Kidney (tissue), 13 donors: ENCODE measurements at regions not wholly inside any gene's neighbourhood (a gene's known extent, or its start where the extent isn't known, plus 50 kb on each side); places are given as distances from the start of the nearest gene placed in this dataset.
A peak's percentile ranks its signal among the peaks of the same experiment; 100 is the strongest.

Source experiments
- DNase-seq, 5 donors: peaks; one replicate each; pipeline ENCODE4 v3.0.0-alpha.2; 2013 to 2020
- FAIRE-seq: peaks from 2 replicates; lab custom pipeline; 2012; peaks lifted over from hg19 to GRCh38; lab: Jason Lieb, UNC
- H3K27ac ChIP-seq, 2 donors: one replicate each; pipeline ENCODE4 v1.7.0; 2013; ENCODE audit warnings: low read depth in 2 of 2, low read length in 2 of 2, inconsistent platforms in 1 of 2
- H3K27me3 ChIP-seq: one replicate; pipeline ENCODE4 v1.7.1; 2013; ENCODE audit warnings: low read length, inconsistent platforms; ENCODE audit not compliant: control insufficient read depth, insufficient read depth
- H3K36me3 ChIP-seq, 3 donors: one replicate each; pipeline versions ENCODE4 v1.7.0 to v1.7.1; 2013; ENCODE audit warnings: low read length in 3 of 3, control low read depth in 1 of 3, inconsistent platforms in 1 of 3; ENCODE audit not compliant: insufficient read depth in 3 of 3, control insufficient read depth in 2 of 3
- H3K4me1 ChIP-seq, 3 donors: one replicate each; pipeline versions ENCODE4 v1.7.0 to v1.7.1; 2013; ENCODE audit warnings: low read length in 3 of 3, inconsistent platforms in 1 of 3, low read depth in 1 of 3; ENCODE audit not compliant: control insufficient read depth in 2 of 3, insufficient read depth in 2 of 3
- H3K4me3 ChIP-seq, 3 donors: one replicate each; pipeline versions ENCODE4 v1.7.0 to v1.8.1; 2013; ENCODE audit warnings: low read length in 3 of 3, control low read depth in 1 of 3, inconsistent platforms in 1 of 3
- H3K9ac ChIP-seq, 3 donors: one replicate each; pipeline versions ENCODE4 v1.7.0 to v1.7.1; 2013; ENCODE audit warnings: low read length in 3 of 3, control low read depth in 1 of 3, inconsistent platforms in 1 of 3
- H3K9me3 ChIP-seq, 3 donors: one replicate each; pipeline versions ENCODE4 v1.7.0 to v1.7.1; 2013; ENCODE audit warnings: low read length in 3 of 3, control low read depth in 1 of 3, inconsistent platforms in 1 of 3; ENCODE audit not compliant: control insufficient read depth in 2 of 3, insufficient read depth in 1 of 3
- CTCF ChIP-seq: IDR thresholded peaks from 3 replicates; pipeline ENCODE4 v1.5.1; 2012; ENCODE audit warnings: mild to moderate bottlenecking, moderate library complexity, borderline replicate concordance; ENCODE audit not compliant: insufficient read depth; ENCODE audit errors: extremely low read depth
- intact Hi-C: fragments of 100-400 bp; cut with DNase I; formaldehyde crosslinking; loops from one replicate; pipeline ENCODE4 v1.11.1; 2022
- donor health status: control.
- donor health status: control.
- donor health status: control.
- donor health status: control.
- donor health status: control.
- donor health status: DM: yes; HTN: yes; CAD: no.
- donor health status: Normal renal cell carcinoma (clear cell type).

DNA sequence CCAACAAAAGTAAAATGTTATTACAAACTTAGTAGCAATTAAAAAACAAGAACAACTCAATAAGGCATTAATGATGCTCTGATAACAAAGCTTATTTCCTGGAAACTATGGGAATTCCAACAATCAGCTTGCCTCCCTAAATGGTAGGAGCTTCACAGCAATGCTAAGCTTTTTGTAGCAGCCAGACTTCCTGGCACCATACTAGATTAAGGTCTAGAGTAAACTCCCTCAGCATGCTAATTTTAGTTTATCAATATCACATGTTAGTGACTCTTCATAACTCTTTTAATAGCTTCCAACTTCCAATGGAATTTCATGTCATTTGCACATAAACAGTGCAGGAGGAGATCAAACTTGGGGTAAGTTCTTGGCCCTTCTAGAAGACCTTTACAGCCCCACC, 782.0 kb downstream of the MCTP2 start:
- FAIRE-seq (no peak), DNase-seq (no peak)
- no peak overlapping the region for H3K27ac ChIP-seq
- no peaks in the 10 kb centered on the region for H3K9me3 ChIP-seq
- intact Hi-C loops, result no loop called here
- H3K9ac ChIP-seq, result no peak overlapping the region
- no peaks in the 10 kb centered on the region for H3K36me3 ChIP-seq
- no peaks in the 10 kb centered on the region for H3K27me3 ChIP-seq
- H3K4me3 ChIP-seq, result no peak overlapping the region
- no peak for TF ChIP-seq CTCF
- H3K4me1 ChIP-seq, result no peaks in the 10 kb centered on the region

DNA sequence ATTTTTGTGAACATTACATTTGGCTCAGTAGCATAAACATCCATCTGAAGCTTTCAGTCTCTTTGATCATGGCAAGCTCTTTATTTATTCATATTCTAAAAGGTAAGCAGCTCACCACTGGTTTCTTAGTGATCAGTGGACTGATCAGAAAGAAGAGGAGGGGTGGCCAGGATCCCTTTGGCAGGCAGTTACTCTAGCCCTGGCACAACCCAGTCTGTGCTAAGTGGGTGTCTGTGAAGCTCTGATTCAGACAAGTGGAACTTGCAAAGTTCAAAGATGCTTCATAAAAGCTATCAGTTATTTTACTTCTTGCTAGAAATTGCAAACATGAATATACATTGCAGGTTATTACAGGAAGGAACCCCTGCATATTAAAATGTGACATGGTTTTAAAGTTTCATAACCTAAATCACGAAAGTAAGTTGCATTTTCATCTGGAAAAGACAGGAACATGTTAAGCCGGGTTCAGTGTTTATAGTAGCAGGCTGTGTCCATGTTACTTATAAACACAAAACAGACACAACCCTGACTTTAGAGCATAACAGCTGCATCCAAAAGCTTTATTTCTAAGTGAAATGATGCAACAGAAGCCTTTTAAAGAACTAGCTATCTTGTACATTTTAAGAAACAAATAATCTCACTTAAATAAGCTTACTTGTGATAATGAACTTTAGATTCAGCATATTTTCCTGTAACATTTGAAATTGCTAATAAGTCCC, 785.3 kb downstream of the MCTP2 start:
- H3K4me3 ChIP-seq, result no peak overlapping the region
- H3K9ac ChIP-seq, result no peak overlapping the region
- no peaks in the 10 kb centered on the region for H3K27me3 ChIP-seq
- TF ChIP-seq CTCF, result no peak
- DNase-seq (peak in 2 of 5 donors; percentile 24 to 72), FAIRE-seq (no peak)
- no peaks in the 10 kb centered on the region for H3K4me1 ChIP-seq
- H3K9me3 ChIP-seq, result no peaks in the 10 kb centered on the region
- no peak overlapping the region for H3K27ac ChIP-seq
- intact Hi-C loops, result no loop called here
- no peaks in the 10 kb centered on the region for H3K36me3 ChIP-seq

DNA sequence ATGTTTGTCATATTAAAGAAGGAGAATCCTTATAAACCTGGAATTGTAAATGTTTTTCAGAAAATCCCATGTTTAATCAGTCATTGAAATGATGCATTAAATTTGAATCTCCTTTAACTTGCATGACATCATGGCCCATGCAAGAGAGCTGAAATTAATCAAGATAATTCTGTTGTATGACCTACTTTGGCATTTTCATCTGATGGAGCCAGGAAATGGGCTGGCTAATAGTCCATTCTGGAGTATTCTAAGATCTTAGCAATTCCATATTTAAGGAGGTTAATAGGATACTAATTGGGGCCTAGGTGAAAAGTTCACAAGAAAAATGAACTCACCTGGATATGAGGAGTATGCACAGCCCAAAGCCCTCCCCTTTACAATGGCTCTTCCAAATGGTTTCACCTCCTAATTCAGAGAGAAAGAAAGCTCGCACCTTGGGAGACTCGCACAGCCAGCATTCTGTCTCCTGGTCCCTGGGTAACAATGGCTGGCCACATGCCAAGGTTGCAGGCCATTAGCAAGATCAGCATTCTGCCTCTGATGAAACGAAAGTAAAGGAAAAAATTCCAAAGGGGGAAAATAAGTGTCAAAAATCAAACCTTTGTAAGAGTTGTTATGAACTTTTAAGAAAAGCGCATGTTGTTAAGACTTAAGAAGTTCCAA, 786.4 kb downstream of the MCTP2 start:
- Histone ChIP-seq H3K36me3 (no peaks in the 10 kb centered on the region), H3K27ac (no peak overlapping the region)
- peak; percentile 54 to 88 (median 54) for DNase-seq

More for the DNA sequence above, 786.4 kb downstream of the MCTP2 start:
- Histone ChIP-seq H3K9ac (no peak overlapping the region), H3K4me1 (no peaks in the 10 kb centered on the region), H3K4me3 (no peak overlapping the region), H3K9me3 (no peaks in the 10 kb centered on the region), H3K27me3 (no peaks in the 10 kb centered on the region)
- no peak for FAIRE-seq
- no peak for TF ChIP-seq CTCF
- intact Hi-C loops, result no loop called here
